ENCODE measurements at regions not wholly inside any gene's neighbourhood (a gene's known extent, or its start where the extent isn't known, plus 50 kb on each side); places are given as distances from the start of the nearest gene placed in this dataset.

DNA sequence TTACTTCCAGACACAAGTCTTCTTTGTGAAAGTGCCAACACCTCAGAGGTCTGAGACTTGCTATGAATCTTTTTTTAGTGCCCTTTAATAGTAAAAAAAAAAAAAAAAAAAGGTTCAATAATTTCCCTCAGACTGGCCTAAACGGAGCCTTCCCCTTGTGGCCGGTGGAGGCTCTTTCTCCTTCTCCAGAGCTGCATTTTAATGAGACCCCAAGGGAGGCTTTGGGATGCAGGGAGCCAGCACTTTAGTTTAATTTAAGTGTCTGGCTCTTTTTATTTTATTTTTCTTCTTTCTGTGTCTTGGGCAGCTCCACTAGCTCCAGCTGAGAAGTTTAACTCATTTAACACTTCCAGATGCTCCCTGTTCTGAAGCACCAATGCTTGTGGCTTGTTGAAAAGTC lies 67.8 kb upstream of the MAPK4 start:
- DNase-seq = no peak

DNA sequence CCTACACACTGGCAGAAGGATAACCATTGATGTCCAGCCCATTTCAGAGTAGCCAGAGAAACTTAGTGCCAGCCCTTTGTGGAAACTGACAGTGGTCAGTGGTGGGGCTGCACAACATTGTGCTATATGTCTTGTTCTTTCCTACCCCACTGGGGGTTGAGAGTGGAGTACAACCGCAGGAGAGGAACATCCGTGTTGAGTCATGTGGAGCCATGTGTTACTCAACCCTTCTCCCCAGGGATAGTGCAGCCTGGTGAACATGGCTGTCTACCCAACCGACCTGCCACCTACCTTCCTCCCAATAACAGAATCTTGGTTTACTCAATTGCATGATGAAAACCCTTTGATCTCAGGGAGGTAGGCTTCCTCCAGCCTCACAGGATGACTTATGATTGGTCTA lies 65.3 kb upstream of the MAPK4 start:
- no peak for DNase-seq

DNA sequence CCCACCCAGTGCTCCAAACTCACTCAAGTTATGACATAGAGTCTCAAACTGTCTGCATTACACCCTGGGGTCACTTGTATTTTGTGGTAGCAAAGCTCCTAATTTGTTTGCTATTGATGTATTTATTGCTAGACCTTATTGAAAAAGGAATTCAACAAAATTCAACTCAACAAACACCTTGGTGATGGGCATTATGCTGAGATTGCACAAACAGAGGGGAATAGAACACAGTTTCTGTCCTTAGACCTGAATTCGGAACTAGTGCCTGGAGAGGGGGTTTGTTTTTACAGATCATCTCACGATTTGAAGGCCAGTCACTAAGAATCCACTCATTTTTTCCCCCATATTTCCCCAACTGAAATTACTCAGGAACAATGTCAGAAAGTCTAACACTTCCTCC lies 53.5 kb upstream of the MAPK4 start:
- no peak for DNase-seq

GRCh38 chr18:50507120-50507590 lies 52.7 kb upstream of the MAPK4 start:
- DNase-seq = no peak

GRCh38 chr18:50508228-50508627 lies 51.7 kb upstream of the MAPK4 start:
- no peak for DNase-seq

- no peak for DNase-seq
Measured at GRCh38 chr18:50509012-50509411, 50.9 kb upstream of the MAPK4 start.

Data from NCI-H524 treated with DMSO at 0.1 percent for 48 hours (cell line).